ENCODE measurements at regions not wholly inside any gene's neighbourhood (a gene's known extent, or its start where the extent isn't known, plus 50 kb on each side); places are given as distances from the start of the nearest gene placed in this dataset.

- TF ChIP-seq CTCF (IDR thresholded peaks at IDR 0.05) (peak in 2 of 7 experiments; percentile 7 to 8), POLR2A (IDR thresholded peaks at IDR 0.05) (no peak)
Observed at GRCh38 chr11:11163236-11163635, 189.8 kb downstream of the CSNK2A3 start.
